ENCODE measurements at regions not wholly inside any gene's neighbourhood (a gene's known extent, or its start where the extent isn't known, plus 50 kb on each side); places are given as distances from the start of the nearest gene placed in this dataset.

GRCh38 chr6:103167345-103168071 is 1692.2 kb downstream of the HACE1 start:
- WGBS (ENCODE audit: insufficient coverage, low coverage, missing lambda C conversion rate), result 0% methylated on average over 4 of the region's 4 CpGs
- H3K9me1 ChIP-seq (ENCODE audit: control insufficient read depth, insufficient read depth, low read length), result no peaks in the 10 kb centered on the region
- ATAC-seq, result no peak
- H3K27me3 ChIP-seq (ENCODE audit: control insufficient read depth in 2 of 2, insufficient read depth in 2 of 2, low read length in 2 of 2), result no peaks in the 10 kb centered on the region
- in situ Hi-C loops (cut with MboI), result no loop called here
- H3K4me3 ChIP-seq, result no peak overlapping the region
- H3K9me3 ChIP-seq (replicated peaks; ENCODE audit: control insufficient read depth, insufficient read depth, low read depth, low read length), result no peaks in the 10 kb centered on the region
- ChIA-PET POLR2A (no interaction called here), CTCF (ENCODE audit: low intra/inter-chr PET ratio) (no interaction called here)
- no peaks in the 10 kb centered on the region for H3K79me2 ChIP-seq (ENCODE audit: control insufficient read depth, insufficient read depth, low read length)
- no TSS peak for BruUV-seq (replicated peaks)
- no peaks in the 10 kb centered on the region for H3K36me3 ChIP-seq (ENCODE audit: control insufficient read depth, insufficient read depth, low read length)
- no peaks in the 10 kb centered on the region for H4K20me1 ChIP-seq (replicated peaks; ENCODE audit: control insufficient read depth, insufficient read depth, low read length)
- H3K9ac ChIP-seq (ENCODE audit: insufficient read depth in 1 of 2, low read depth in 2 of 2, low read length in 2 of 2), result no peak overlapping the region
- no peaks in the 10 kb centered on the region for H3K4me1 ChIP-seq (replicated peaks in 1 of 2; ENCODE audit: control insufficient read depth in 2 of 2, insufficient read depth in 2 of 2, low read length in 2 of 2)
- TF ChIP-seq MBD2 (IDR thresholded peaks at IDR 0.05; ENCODE audit: borderline replicate concordance, low read depth) (no peak), ZNF239 (CRISPR knock-in tag; IDR thresholded peaks at IDR 0.05) (no peak), CREB5 (CRISPR knock-in tag; IDR thresholded peaks at IDR 0.05) (no peak), LEF1 (IDR thresholded peaks at IDR 0.05) (no peak), PHF8 (IDR thresholded peaks at IDR 0.05; ENCODE audit: borderline replicate concordance, low read length) (no peak), SMARCA5 (IDR thresholded peaks at IDR 0.05) (no peak)
- DNase-seq (ENCODE audit: extremely low read depth in 1 of 4, low spot score in 3 of 4), result no peak
- no peak overlapping the region for H3K27ac ChIP-seq (ENCODE audit: extremely low read depth, low read depth, low read length)
- H3K4me2 ChIP-seq (ENCODE audit: insufficient read depth, low read length), result no peak overlapping the region
- H2AFZ ChIP-seq (ENCODE audit: low read depth, low read length), result no peak overlapping the region
- no peak for FAIRE-seq
- intact Hi-C loops (cut with micrococcal nuclease), result no loop called here
